ENCODE measurements at regions not wholly inside any gene's neighbourhood (a gene's known extent, or its start where the extent isn't known, plus 50 kb on each side); places are given as distances from the start of the nearest gene placed in this dataset.

DNA sequence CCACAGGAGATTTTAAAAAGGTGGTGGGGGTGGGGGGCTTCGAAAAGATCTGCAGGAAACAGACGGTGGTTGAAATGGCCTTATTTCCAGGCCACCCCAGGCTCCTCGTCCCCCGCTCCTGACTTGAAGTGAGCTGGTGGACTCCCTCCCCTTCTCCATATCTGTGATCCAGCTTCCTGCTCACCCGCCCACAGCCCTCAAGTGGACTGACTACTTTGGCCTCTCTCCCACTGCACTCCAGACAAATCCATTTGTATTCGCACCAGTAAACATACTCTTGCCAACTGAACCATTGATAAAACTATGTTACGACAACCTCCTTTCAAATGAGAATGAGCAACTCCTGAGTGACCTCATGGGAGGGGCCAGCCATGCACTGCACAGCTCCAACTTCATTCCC is 259.5 kb downstream of the COL4A1 start:
- H3K36me3 Mint-ChIP-seq (ENCODE audit: insufficient read depth in 1 of 3, low read depth in 3 of 3), result no peaks in the 10 kb centered on the region
- Histone ChIP-seq H4K8ac (replicated peaks; ENCODE audit: insufficient read length, low read depth, low read length) (no peak overlapping the region), H3K9me3 (ENCODE audit: control insufficient read depth, low read depth, low read length) (no peaks in the 10 kb centered on the region), H3T11ph (ENCODE audit: low read length) (no peak overlapping the region), H3K14ac (ENCODE audit: insufficient read depth, low read length) (no peak overlapping the region), H3K23me2 (ENCODE audit: insufficient read length, low read depth, low read length, poor library complexity, severe bottlenecking) (no peaks in the 10 kb centered on the region), H3K4ac (ENCODE audit: low read depth, low read length) (no peak overlapping the region), H3K18ac (ENCODE audit: insufficient read length, low read depth, low read length) (no peak overlapping the region), H2AK5ac (ENCODE audit: insufficient read length, low read length) (no peak overlapping the region), H3K23ac (ENCODE audit: insufficient read length, low read depth, low read length) (no peak overlapping the region), H3K79me1 (ENCODE audit: insufficient read depth, low read depth, low read length, poor library complexity, severe bottlenecking) (no peaks in the 10 kb centered on the region), H2AFZ (ENCODE audit: low read length) (no peak overlapping the region), H3K56ac (ENCODE audit: insufficient read length, low read depth, low read length) (no peak overlapping the region), H2BK15ac (ENCODE audit: low read depth, low read length) (no peak overlapping the region), H2BK20ac (ENCODE audit: low read depth, low read length, poor library complexity, severe bottlenecking) (no peak overlapping the region), H4K20me1 (ENCODE audit: control insufficient read depth, insufficient read depth, insufficient read length) (no peaks in the 10 kb centered on the region), H2BK5ac (ENCODE audit: insufficient read length, low read length) (no peak overlapping the region), H2BK12ac (ENCODE audit: insufficient read length, low read depth, low read length) (no peak overlapping the region), H4K5ac (ENCODE audit: insufficient read length, low read depth, low read length) (no peak overlapping the region), H3K9ac (ENCODE audit: extremely low read depth, insufficient read length, low read length) (no peak overlapping the region), H4K91ac (ENCODE audit: insufficient read length, low read depth, low read length) (no peak overlapping the region), H3K4me1 (ENCODE audit: insufficient read depth, low read length) (peaks cover 3% of the 10 kb centered on the region; the same call in 1 of the 2 replicates), H3K79me2 (ENCODE audit: insufficient read depth, low read length) (no peaks in the 10 kb centered on the region), H3K4me2 (ENCODE audit: insufficient read depth, insufficient read length, low read length) (no peak overlapping the region), H2BK120ac (ENCODE audit: low read depth, low read length, poor library complexity, severe bottlenecking) (no peak overlapping the region), H3K27ac (ENCODE audit: insufficient read length, low read depth, low read length) (no peak overlapping the region), H3K27me3 (ENCODE audit: insufficient read depth, low read length) (no peaks in the 10 kb centered on the region)
- TF ChIP-seq, protein P1, sequence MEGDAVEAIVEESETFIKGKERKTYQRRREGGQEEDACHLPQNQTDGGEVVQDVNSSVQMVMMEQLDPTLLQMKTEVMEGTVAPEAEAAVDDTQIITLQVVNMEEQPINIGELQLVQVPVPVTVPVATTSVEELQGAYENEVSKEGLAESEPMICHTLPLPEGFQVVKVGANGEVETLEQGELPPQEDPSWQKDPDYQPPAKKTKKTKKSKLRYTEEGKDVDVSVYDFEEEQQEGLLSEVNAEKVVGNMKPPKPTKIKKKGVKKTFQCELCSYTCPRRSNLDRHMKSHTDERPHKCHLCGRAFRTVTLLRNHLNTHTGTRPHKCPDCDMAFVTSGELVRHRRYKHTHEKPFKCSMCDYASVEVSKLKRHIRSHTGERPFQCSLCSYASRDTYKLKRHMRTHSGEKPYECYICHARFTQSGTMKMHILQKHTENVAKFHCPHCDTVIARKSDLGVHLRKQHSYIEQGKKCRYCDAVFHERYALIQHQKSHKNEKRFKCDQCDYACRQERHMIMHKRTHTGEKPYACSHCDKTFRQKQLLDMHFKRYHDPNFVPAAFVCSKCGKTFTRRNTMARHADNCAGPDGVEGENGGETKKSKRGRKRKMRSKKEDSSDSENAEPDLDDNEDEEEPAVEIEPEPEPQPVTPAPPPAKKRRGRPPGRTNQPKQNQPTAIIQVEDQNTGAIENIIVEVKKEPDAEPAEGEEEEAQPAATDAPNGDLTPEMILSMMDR (conservative IDR thresholded peaks at IDR 0.05), result no peak
- H3K27ac Mint-ChIP-seq, result no peak overlapping the region
- H3K4me3 Mint-ChIP-seq, result no peak overlapping the region
- DNase-seq, result no peak
- H3K4me1 Mint-ChIP-seq, result peaks cover 21 to 25% of the 10 kb centered on the region in 2 experiments
- WGBS (ENCODE audit: extremely low coverage, insufficient read length, low lambda C conversion rate), result no CpG with 5 or more reads among the region's 7 CpGs
- no peaks in the 10 kb centered on the region for H3K9me3 Mint-ChIP-seq
- H3K27me3 Mint-ChIP-seq (ENCODE audit: low read depth), result peaks cover 21% of the 10 kb centered on the region
